Hepatocyte (in vitro differentiated cells): ENCODE measurements at regions not wholly inside any gene's neighbourhood (a gene's known extent, or its start where the extent isn't known, plus 50 kb on each side); places are given as distances from the start of the nearest gene placed in this dataset.

Experiments
- DNase-seq: peaks from one replicate; pipeline ENCODE4 v3.0.0-alpha.2; 2016; ENCODE audit warnings: low spot score
- H2AFZ ChIP-seq: fragments of 200-600 bp; sonication (generic); 2 replicates; pipeline ENCODE4 v1.6.0; 2016; ENCODE audit warnings: antibody characterized with exemption, mild to moderate bottlenecking
- H3K27ac ChIP-seq: fragments of 200-600 bp; sonication (generic); 2 replicates; pipeline ENCODE4 v1.5.1; 2016; ENCODE audit warnings: mild to moderate bottlenecking
- H3K27me3 ChIP-seq: fragments of 200-600 bp; sonication (generic); 2 replicates; pipeline ENCODE4 v1.6.1; 2016
- H3K36me3 ChIP-seq: fragments of 200-600 bp; sonication (generic); replicated peaks from 2 replicates; pipeline ENCODE4 v1.5.1; 2016; ENCODE audit warnings: low read depth; ENCODE audit not compliant: insufficient read depth
- H3K4me1 ChIP-seq: fragments of 200-600 bp; sonication (generic); 2 replicates; pipeline ENCODE4 v1.5.1; 2016; ENCODE audit warnings: mild to moderate bottlenecking, moderate library complexity; ENCODE audit not compliant: insufficient read depth
- H3K4me2 ChIP-seq: fragments of 200-600 bp; sonication (generic); 2 replicates; pipeline ENCODE4 v1.6.0; 2016
- H3K4me3 ChIP-seq: fragments of 200-600 bp; sonication (generic); 2 replicates; pipeline ENCODE4 v1.5.1; 2016; ENCODE audit warnings: mild to moderate bottlenecking
- H3K79me2 ChIP-seq: fragments of 200-600 bp; sonication (generic); 2 replicates; pipeline ENCODE4 v1.6.0; 2017; ENCODE audit warnings: mild to moderate bottlenecking
- H3K9me2 ChIP-seq: fragments of 200-600 bp; sonication (generic); replicated peaks from 2 replicates; pipeline ENCODE4 v1.6.0; 2017; ENCODE audit warnings: mild to moderate bottlenecking; ENCODE audit not compliant: insufficient read depth
- H3K9me3 ChIP-seq: fragments of 200-600 bp; sonication (generic); 2 replicates; pipeline ENCODE4 v1.5.1; 2016; ENCODE audit warnings: low read depth, mild to moderate bottlenecking
- H4K20me1 ChIP-seq: fragments of 200-600 bp; sonication (generic); 2 replicates; pipeline ENCODE4 v1.6.0; 2016; ENCODE audit warnings: mild to moderate bottlenecking; ENCODE audit not compliant: insufficient read depth, poor library complexity, severe bottlenecking
- CTCF ChIP-seq: fragments of 200-600 bp; sonication (generic); IDR thresholded peaks from 2 replicates; pipeline ENCODE4 v1.5.1; 2016; ENCODE audit warnings: antibody characterized with exemption, mild to moderate bottlenecking; ENCODE audit not compliant: poor library complexity
- EZH2 ChIP-seq: fragments of 200-600 bp; sonication (generic); IDR thresholded peaks from 2 replicates; pipeline ENCODE4 v1.6.1; 2016; ENCODE audit warnings: antibody characterized with exemption, mild to moderate bottlenecking, borderline replicate concordance
- EZH2phosphoT487 ChIP-seq: fragments of 200-600 bp; sonication (generic); IDR thresholded peaks from one replicate; pipeline ENCODE4 v1.6.1; 2018; ENCODE audit warnings: antibody characterized with exemption, mild to moderate bottlenecking, low read depth, moderate library complexity; ENCODE audit not compliant: unreplicated experiment, severe bottlenecking
- WGBS: methylation state at CpG from one replicate; pipeline ENCODE4 v1.1.6; 2016; ENCODE audit warnings: low lambda C conversion rate; ENCODE audit errors: missing lambda C conversion rate; 5-methylcytosine and 5-hydroxymethylcytosine counted together

GRCh38 chr1:29673669-29674626 lies 437.6 kb downstream of the PTPRU start:
- Histone ChIP-seq H3K4me3 (no peak overlapping the region), H2AFZ (no peak overlapping the region), H4K20me1 (no peaks in the 10 kb centered on the region), H3K36me3 (no peaks in the 10 kb centered on the region), H3K79me2 (no peaks in the 10 kb centered on the region), H3K4me2 (no peak overlapping the region), H3K9me2 (no peaks in the 10 kb centered on the region), H3K4me1 (no peaks in the 10 kb centered on the region), H3K27ac (no peak overlapping the region), H3K27me3 (no peaks in the 10 kb centered on the region), H3K9me3 (no peaks in the 10 kb centered on the region)
- 83% methylated on average over 6 of the region's 6 CpGs for WGBS
- no peak for DNase-seq
- TF ChIP-seq EZH2phosphoT487 (no peak), EZH2 (no peak), CTCF (no peak)

GRCh38 chr1:29673228-29673500 lies 436.8 kb downstream of the PTPRU start:
- H4K20me1 ChIP-seq: no peaks in the 10 kb centered on the region
- no peaks in the 10 kb centered on the region for H3K4me1 ChIP-seq
- no peaks in the 10 kb centered on the region for H3K9me3 ChIP-seq
- H3K27ac ChIP-seq: no peak overlapping the region
- no peaks in the 10 kb centered on the region for H3K36me3 ChIP-seq
- DNase-seq: no peak
- no peak for TF ChIP-seq EZH2phosphoT487
- TF ChIP-seq CTCF: no peak
- TF ChIP-seq EZH2: no peak
- no peak overlapping the region for H2AFZ ChIP-seq
- H3K79me2 ChIP-seq: no peaks in the 10 kb centered on the region
- H3K27me3 ChIP-seq: peaks cover 3% of the 10 kb centered on the region
- H3K9me2 ChIP-seq: no peaks in the 10 kb centered on the region
- no peak overlapping the region for H3K4me3 ChIP-seq
- no peak overlapping the region for H3K4me2 ChIP-seq

- WGBS: 90% methylated on average over 10 of the region's 10 CpGs
Measured at GRCh38 chr1:29672416-29673227, 436.3 kb downstream of the PTPRU start.

More at GRCh38 chr1:29672416-29673227, 436.3 kb downstream of the PTPRU start:
- no peaks in the 10 kb centered on the region for H4K20me1 ChIP-seq
- no peaks in the 10 kb centered on the region for H3K4me1 ChIP-seq
- no peak overlapping the region for H3K4me3 ChIP-seq
- no peak overlapping the region for H3K27ac ChIP-seq
- TF ChIP-seq EZH2 (no peak), CTCF (no peak), EZH2phosphoT487 (no peak)
- no peak overlapping the region for H3K4me2 ChIP-seq
- no peak overlapping the region for H2AFZ ChIP-seq
- no peak for DNase-seq
- peaks cover 3% of the 10 kb centered on the region for H3K27me3 ChIP-seq
- H3K9me2 ChIP-seq: no peaks in the 10 kb centered on the region
- no peaks in the 10 kb centered on the region for H3K79me2 ChIP-seq
- no peaks in the 10 kb centered on the region for H3K36me3 ChIP-seq
- H3K9me3 ChIP-seq: no peaks in the 10 kb centered on the region
